Pulmonary artery endothelial cell (primary cell): ENCODE measurements at regions not wholly inside any gene's neighbourhood (a gene's known extent, or its start where the extent isn't known, plus 50 kb on each side); places are given as distances from the start of the nearest gene placed in this dataset.
"Not testable (repeated sequence)": the region's sequence is repeated elsewhere in the genome, so short reads cannot be mapped to it uniquely, and the experiment has no call there.

Source experiments
- DNase-seq: peaks from one replicate; pipeline ENCODE4 v3.0.0-alpha.2; 2011; ENCODE audit warnings: low read depth, low spot score

DNA sequence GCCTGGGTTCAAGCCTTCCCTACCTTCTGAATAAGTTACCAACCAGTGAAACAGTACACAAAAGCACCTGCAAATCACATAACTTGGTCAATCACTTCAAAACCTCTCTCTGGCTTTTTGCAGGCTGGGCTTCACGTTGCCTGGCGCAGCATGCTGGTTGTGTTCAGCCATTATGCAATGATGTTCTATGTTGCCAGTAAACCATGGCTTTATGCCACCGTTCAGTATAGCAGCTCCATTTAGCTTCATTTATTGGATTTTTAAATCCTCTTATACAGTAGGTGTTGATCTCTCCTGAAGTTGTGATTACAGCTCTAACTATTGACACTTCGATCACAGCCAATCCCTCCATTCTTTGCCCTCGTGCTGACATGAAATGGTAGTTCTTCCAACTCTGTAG, 233.6 kb upstream of the PTBP2 start:
- DNase-seq: no peak

DNA sequence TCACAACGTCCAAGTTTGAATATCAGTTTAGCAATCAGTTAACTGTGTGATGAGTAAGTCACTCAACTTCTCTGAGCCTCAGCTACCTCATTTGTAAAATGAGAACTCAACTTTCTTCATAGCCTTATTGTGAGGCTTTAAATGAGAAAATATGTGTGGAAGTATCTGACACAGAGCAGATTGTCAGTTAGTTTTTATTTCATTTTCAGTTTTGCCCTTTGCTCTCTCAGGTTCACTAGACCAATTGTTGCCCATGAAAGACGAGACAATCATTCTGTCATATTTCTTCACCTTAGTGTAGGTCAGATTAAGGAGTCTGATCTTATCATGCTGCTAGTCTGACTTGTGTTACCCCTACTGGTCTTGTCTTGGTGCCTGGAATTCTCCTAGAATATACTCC, 232.8 kb upstream of the PTBP2 start:
- DNase-seq: no peak

DNA sequence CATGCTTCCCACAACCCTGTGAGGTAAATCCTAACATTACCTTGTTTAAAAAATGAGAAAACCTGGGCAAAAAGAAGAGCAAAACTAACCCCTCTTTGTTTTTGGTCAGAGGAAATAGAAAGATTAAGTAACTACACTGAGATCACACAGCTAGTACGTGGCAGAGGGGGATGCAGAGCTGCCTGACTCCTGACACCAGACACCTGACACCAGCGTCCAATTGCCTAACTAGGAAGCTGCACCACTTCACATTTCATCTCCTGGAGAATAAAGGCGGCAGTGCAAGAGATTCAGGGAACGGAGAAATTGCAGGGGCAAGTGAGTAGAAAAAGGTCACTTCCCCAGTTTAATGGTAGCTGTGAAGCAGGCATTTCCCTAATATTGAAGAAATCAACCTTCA, 229.3 kb upstream of the PTBP2 start:
- no peak for DNase-seq

DNA sequence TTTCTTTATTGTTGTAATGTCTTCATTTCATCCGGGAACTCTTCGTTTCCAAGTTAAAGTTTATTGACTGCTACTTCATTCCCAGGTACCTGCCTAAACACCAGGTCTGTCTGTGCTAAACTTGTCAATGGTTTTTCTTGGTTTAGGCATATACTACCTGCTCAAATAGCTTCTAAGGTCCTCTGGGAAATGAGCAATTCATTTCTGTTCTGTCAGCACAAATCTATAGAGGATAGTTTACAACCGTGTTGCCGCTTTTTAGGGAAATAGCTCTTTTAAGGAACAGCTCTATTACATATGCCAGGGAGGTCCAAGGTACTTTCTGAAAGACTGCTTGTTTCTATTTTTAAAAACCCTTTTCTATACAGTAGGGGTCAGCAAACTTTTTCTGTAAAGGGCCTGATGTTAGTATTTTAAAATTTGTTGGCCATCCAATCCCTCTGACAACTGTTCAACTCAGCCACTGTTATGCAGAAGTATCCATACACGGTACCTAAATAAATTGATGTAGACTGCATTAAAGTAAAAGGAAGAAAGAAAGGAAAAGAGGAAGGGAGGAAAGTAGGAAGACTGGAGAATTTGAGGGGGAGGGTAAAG, 222.7 kb upstream of the PTBP2 start:
- no peak for DNase-seq

DNA sequence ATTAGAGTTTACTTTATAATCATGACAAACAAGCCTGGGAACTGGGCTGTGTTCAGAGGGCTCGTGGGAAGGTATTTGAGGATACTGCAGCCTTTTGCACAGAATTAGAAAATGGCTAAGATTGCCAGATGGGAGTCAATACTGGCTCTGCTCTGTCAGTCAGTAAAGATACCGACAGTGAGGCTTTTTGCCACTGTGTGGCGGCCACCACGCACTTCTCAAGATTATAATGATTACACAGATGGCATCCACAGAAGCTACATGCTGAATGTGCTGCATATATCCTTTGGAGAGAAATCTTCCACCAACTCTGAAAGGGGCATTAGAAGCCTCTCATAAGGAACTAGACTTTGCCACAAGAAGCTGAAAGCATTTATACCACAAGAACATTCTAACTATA, 213.4 kb upstream of the PTBP2 start:
- DNase-seq: no peak

DNA sequence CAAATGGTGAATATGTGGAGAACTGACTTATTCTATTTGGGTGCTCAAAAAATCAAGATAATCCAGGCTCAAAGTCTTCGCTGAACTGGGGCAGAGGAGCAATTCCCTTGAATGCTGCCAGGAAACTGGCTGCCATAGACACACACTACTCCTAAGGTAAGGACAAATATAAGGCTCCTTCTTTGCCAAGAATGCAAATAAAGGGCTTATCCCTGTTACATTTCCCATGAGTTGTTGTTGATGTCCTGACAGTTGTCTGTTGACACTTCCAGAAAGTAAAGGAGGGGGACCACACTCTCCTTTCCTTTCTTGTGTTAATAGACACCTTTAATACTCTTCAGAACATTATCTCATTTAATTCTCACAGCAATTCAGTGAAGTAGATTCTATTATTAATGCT, 212.2 kb upstream of the PTBP2 start:
- DNase-seq: no peak

DNA sequence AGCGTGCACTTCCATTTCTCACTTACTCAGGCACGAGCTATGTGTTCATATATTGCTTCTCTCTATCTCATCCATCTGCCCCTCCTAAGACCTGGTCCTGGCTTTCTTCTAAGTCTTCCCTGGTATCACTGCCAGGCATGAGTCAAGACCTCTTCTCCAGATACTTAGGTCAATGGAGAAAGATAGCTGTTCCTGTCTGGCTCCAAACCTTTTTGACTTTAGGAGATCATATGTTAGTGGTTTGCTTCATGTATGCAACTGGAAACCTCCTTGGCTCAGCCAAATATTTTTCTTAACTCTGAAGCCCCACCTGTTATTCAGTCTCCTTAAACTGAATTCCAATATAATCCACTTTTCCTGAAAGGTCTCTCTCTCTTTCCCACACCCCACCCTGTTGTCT, 211.6 kb upstream of the PTBP2 start:
- no peak for DNase-seq

DNA sequence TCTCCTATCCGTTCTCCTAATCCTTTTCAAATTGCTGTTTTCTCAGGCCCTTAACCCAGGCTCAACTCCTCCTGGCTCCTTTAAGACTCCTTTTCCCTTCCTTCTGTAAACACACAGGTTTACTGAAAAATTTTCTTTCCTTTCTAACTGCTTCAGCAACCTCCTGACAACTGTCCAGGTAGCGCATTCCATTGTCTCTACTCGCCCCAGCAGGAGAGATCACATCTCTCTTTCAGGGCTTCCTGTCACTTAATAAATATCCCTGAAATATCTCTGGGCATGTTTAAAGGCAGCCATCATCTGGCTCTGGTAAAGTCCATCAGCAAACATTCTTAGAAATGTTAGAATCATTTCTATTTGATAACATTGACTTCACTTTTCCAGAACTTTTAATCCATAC, 211.2 kb upstream of the PTBP2 start:
- no peak for DNase-seq

DNA sequence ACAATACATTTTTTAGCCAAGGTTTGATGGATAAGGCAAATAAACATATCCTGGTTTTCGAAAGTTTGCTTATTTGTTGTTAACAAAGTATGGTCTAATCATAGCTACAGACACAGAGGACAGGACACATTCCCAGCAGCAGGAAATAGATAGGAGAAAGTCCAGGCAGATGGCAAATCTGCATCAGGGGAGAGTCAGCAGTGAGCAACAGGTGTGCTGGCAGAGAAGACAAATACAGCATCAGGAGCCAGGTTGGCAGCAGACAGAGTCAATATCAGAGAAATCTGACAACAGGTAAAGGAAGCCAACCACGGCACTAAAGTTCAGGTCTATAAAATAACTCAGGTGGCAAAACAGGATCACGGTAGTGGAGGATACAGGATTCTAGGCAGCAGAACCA, 210.7 kb upstream of the PTBP2 start:
- DNase-seq: no peak

DNA sequence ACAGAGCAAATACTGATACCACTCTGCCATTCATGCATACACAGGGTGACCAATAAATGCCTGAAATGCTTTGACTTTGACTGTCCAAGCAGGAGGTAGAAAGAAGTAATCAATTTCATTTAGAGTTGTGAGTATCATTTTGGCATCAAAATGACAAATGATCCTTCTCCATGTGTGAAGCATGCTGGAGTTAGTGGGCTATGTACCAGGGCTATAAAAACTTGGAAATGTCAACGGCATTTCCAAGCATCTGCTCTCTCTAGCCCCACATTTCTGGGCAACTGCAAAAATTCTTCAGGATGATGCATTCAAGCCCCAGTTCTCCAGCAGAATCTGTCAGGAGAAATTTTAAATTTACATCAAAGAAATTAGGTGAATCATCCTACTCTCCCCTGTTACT, 208.4 kb upstream of the PTBP2 start:
- DNase-seq: no peak

DNA sequence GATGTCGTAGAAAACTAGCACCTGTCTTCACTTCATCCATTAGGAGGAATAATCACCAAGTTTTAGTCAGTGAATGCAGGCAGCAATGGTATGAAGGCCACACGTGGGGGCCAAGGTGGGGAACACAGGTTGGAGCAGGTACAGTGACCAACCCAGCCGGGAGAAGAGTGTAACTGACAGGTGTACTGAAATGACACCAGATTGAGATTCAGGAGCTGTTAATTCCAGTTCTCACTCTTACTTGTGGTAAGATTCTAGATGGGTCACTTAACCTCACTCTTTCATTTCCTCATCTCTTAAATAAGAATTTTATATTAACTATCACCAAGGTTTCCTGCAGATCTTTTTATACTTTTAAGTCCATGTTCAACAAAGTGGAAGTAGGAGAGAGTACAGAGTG, 206.2 kb upstream of the PTBP2 start:
- DNase-seq: no peak

DNA sequence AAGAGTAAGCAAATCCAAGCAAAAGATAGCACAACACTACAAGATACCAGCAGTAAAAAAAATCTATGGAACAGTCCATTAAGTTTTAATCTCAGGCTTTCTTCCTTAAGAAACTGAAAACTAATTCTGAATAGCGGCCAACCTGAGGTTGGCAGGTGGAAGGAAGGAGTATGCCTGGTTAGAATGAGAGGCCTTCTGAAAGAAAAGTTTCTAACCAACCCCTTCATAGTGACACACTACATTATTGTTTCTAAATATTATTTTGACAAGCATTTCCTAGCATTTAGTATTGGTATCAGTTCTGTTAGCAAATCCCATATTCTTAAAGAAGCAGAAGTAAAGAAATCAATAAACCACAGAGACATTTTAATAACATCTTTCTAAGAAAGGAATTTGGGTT, 205.7 kb upstream of the PTBP2 start:
- DNase-seq: no peak

DNA sequence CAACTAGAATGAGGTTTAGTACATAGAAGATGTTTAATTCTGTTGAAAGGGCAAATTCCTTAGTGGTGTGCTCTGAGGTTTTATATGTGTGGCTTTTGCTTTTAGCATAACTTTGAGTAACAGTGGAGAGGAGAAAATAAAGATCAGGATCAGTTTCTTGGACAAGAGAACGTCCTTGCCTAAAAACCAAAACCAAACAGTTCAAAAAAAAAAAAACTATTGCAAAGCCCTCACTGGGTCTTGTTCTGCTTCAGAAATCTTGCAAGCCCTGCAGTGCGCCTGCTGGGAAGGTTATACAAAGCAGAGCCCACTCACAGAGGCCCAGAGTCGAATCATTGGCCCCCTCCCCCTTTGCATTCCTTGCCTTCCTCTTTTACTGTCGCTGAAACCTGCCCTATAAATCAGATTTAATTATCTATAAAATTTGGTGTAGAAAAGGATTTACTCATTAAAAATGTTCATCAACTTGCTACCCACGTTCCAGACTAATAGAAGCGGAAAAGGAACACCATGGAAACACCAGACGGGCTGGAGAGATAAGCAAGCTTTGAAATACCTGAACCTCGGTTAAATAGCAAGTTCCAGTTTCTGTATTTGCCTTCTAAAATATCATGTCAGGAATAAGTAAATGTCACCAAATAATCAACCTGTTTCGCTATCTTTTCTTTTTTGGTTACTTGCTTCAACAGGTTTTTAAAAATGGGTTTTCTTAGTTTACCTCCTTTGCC, 201.6 kb upstream of the PTBP2 start:
- DNase-seq: no peak

DNA sequence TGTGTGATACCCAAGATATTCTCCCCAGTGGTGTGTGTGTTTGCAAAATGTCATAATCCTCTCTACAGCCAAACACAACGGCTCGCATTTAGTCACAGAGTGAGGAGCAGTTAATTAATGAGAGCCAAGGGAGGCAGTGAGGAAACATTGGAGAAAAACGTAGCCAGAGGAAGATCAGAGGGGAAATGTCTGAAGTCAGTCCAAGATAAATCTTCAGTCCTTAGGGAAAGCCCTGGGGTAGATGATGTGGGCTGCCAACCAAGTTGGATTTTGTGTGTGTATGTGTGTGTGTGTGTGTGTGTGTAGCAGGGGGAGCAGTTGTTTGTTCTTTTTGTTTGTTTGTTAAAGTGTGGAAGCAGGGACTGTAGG, 201.0 kb upstream of the PTBP2 start:
- DNase-seq: no peak

DNA sequence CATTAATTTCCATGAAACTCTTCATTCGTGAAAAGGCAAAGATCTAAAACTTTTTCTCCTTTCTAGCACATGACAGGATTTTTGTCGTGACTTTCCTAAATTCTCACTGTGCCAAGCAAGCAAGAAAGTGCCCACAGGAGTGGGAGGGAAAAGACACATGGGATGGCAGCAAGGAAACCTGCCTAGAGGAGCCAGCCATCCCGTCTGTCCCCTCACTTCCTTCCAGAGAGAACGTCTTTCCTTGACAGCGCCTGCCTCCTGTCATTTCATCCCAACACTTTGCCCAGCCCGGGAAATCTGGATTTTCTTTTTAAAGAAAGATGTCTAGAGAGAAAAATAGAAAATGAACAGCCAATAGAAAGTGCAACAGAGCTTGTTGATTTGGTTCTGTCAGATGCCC, 200.6 kb upstream of the PTBP2 start:
- DNase-seq: no peak

DNA sequence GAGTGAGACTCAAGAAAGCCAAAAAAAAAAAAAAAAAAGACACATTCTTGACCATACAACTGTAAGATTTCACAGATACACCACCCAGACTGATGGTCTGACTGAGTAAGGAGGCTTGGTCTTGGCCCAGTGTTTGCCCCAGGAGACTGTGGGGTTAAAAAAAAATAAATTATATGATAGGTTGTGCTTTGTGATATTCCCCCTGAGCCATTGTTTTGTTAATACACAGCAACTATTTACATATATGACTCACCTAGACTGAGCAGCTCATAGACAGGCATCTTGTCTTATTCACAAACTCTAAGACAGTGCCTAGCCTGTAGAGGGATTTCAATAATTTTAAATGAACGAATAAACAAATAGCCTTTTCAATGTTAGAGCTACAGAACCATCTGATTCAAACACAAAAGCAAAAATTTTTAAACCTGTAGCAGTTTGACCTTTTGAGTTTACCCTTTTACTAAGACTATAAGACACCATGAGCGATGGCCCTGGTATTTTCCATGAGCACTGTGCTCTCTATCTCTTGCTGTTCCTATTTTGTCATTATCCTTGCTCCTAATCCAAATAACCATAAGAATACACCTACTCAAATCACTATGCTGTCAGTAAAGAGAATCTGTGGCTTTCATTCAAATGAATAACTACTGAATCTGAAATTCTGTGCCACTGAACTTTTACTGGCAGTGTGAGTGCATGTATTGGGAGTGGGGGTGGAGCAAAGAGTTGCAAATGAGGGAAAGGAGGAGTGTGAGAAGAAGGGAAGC, 199.4 kb upstream of the PTBP2 start:
- no peak for DNase-seq

DNA sequence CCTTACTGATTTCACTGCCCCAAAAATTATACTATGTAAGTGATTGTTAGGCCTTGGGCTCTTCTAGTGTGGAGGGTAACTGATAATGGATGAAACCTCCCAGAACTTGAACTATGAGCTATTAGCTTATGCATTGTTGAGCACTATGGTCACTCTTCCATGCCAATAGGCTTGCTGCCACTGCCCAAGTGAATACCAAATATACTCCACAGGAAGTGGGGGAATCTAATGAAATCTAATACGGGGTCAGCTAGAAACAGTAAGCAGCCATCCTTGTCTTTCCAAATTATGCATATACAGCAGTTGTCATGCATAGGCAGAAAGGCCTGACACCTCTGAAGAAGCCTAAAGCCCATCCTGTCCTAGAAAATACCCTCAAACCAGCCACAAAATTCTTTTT, 198.7 kb upstream of the PTBP2 start:
- no peak for DNase-seq

DNA sequence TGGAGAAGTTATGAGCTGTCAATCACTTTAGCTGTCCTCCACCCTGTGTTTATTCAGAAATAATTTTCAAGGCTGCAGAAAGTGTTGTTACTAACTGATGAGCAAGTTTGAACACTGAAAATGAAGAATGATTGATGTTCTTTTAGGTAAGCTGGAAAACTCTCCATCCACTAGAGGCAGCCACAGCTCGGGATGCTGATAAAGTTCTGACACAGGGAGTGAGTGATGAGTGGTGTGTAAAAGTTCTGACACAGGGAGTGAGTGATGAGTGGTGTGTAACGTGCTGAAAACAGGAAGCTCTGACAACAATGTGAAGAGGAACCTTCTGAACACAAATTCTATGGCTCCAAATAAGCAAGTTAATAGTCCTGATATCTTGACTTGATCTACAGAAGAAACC, 197.5 kb upstream of the PTBP2 start:
- DNase-seq: no peak

DNA sequence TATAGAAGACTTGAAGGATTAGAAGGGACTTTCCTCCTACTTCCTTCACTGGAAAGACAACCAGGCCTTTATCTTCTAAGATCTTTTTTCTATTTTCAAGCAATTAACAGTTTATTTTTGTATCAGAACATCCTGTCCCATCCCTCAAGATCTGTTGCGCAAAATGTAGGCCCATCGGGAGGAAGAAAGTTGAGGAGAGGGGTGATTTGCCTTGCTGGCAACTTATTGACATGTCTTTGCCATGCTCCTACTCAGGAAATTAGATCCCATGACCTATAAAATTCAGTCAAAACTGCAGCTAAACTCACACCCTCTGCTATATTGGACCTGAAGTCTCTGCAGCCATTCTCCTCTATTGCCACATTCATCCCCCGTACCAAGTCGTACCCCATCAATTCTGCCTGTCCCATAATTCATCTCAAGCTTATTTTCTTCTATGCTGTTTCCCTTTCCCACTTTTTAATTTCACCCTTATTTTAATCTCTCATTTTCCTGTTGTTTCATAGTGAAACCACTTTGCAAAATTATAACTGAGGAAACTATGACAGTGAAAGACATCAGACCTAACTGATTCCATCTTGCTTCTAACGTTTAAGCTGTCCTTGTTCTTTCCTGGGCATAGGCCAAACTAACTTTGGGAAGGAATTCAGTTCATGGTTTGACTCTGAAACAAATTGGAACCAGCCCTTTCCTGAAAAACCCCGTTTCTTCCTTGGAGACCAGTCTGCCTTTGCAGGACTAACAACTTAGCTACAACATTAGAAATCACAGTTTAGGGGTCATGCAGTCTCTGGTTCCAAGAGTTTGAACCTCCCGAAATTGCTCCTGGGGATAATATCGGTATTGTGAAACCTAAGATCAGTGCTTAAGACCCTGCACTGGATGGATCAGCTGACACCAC, 195.7 kb upstream of the PTBP2 start:
- DNase-seq: no peak

DNA sequence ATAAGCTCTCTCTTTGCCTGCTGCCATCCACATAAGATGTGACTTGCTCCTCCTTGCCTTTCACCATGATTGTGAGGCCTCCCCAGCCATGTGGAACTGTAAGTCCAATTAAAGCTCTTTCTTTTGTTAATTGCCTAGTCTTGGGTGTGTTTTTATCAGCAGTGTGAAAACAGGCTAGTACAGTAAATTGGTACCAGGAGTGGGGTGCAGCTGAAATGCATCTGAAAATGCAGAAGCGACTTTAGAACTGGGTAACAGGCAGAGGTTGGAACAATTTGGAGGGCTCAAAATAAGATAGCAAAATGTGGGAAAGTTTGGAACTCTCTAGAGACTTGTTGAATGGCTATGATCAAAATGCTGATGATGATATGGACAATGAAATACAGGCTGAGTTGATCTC, 192.9 kb upstream of the PTBP2 start:
- DNase-seq: not testable (repeated sequence)

DNA sequence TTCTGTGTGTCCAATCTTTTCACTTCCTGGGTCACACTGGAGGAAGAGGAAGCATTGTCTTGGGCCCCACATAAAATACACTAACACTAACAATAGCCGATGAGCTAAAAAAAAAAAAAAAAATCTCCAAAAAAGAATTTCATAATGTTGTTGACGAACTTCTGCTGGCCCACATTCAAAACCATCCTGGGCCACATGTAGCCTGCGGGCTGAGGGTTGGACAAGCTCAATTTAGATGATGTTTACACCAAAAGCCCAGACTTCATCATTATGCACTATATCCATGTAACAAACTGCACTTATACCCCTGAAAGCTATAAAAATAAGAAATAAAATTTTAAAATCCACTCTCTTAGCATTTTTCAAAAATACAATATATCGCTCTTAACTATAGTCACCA, 187.8 kb upstream of the PTBP2 start:
- no peak for DNase-seq

DNA sequence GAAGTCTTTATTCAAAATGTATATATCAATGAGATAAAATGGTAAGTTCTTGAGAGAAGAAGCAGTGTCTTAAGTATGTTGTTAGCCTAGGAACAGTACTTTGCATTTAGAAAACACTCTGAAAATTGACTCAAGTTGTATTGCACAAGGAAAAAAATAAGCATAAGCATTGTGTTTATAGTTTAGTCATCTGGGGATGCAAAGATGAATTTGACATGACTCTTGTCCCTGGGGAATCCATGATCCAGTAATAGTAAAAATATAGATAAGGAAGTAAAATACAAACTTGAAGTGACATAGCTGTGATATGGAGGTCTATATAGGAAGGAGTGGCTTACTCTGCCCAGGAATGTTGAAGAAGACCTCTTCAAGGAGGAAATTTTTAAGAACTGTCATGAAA, 185.0 kb upstream of the PTBP2 start:
- no peak for DNase-seq
